Liver (tissue), 8 donors: ENCODE measurements at regions not wholly inside any gene's neighbourhood (a gene's known extent, or its start where the extent isn't known, plus 50 kb on each side); places are given as distances from the start of the nearest gene placed in this dataset.

Source experiments
- DNase-seq: peaks from one replicate; pipeline ENCODE4 v3.0.0-alpha.2; 2017; ENCODE audit warnings: low spot score
- H3K27ac ChIP-seq, 2 donors: one replicate each; pipeline ENCODE4 v1.7.0; 2013; ENCODE audit warnings: inconsistent platforms in 2 of 2, low read length in 2 of 2, control low read depth in 1 of 2, low read depth in 1 of 2, mild to moderate bottlenecking in 1 of 2
- H3K27me3 ChIP-seq, 4 donors: one replicate each; pipeline versions ENCODE4 v1.6.1 to v1.7.0; 2013; ENCODE audit warnings: low read length in 3 of 4, inconsistent platforms in 1 of 4, mild to moderate bottlenecking in 1 of 4, moderate library complexity in 1 of 4; ENCODE audit not compliant: control insufficient read depth in 4 of 4, insufficient read depth in 4 of 4
- H3K36me3 ChIP-seq, 4 donors: one replicate each; pipeline versions ENCODE4 v1.6.1 to v1.7.0; 2013; ENCODE audit warnings: low read length in 3 of 4, mild to moderate bottlenecking in 3 of 4, low read depth in 1 of 4, moderate library complexity in 1 of 4; ENCODE audit not compliant: control insufficient read depth in 4 of 4, insufficient read depth in 3 of 4
- H3K4me1 ChIP-seq, 4 donors: one replicate each; pipeline versions ENCODE4 v1.6.1 to v1.7.0; 2013; ENCODE audit warnings: low read length in 3 of 4, mild to moderate bottlenecking in 3 of 4, moderate library complexity in 1 of 4; ENCODE audit not compliant: control insufficient read depth in 4 of 4, insufficient read depth in 4 of 4
- H3K4me3 ChIP-seq, 3 donors: one replicate each; pipeline versions ENCODE4 v1.6.1 to v1.7.0; 2013; ENCODE audit warnings: low read length in 3 of 3, control low read depth in 1 of 3, low read depth in 1 of 3, mild to moderate bottlenecking in 1 of 3
- H3K9ac ChIP-seq, 2 donors: one replicate each; pipeline ENCODE4 v1.7.0; 2013; ENCODE audit warnings: low read length in 2 of 2, mild to moderate bottlenecking in 2 of 2, moderate library complexity in 2 of 2, control low read depth in 1 of 2, low read depth in 1 of 2
- H3K9me3 ChIP-seq, 4 donors: one replicate each; pipeline versions ENCODE4 v1.6.1 to v1.7.0; 2013; ENCODE audit warnings: low read length in 3 of 4; ENCODE audit not compliant: control insufficient read depth in 4 of 4
- EGR1 ChIP-seq, 2 donors: IDR thresholded peaks; 2 replicates each; pipeline ENCODE4 v1.6.1; 2016 to 2018; ENCODE audit warnings: antibody characterized with exemption in 2 of 2, low read depth in 2 of 2
- FOXA1 ChIP-seq: IDR thresholded peaks from 2 replicates; pipeline ENCODE4 v1.6.1; 2016; ENCODE audit warnings: antibody characterized with exemption
- FOXA2 ChIP-seq: IDR thresholded peaks from 2 replicates; pipeline ENCODE4 v1.6.1; 2016; ENCODE audit warnings: antibody characterized with exemption
- GABPA ChIP-seq, 2 donors: IDR thresholded peaks in 1 of 2; conservative IDR thresholded peaks in 1 of 2; 2 replicates each; pipeline ENCODE4 v1.6.1; 2016; ENCODE audit warnings: antibody characterized with exemption in 2 of 2, mild to moderate bottlenecking in 1 of 2, moderate library complexity in 1 of 2
- HNF4G ChIP-seq: IDR thresholded peaks from 2 replicates; pipeline ENCODE4 v1.6.1; 2016; ENCODE audit warnings: antibody characterized with exemption
- JUND ChIP-seq, 2 donors: IDR thresholded peaks; 2 replicates each; pipeline ENCODE4 v1.6.1; 2016; ENCODE audit warnings: antibody characterized with exemption in 2 of 2
- NR2F2 ChIP-seq: IDR thresholded peaks from 2 replicates; pipeline ENCODE4 v1.6.1; 2016; ENCODE audit warnings: antibody characterized with exemption
- RAD21 ChIP-seq, 2 donors: IDR thresholded peaks; 2 replicates each; pipeline ENCODE4 v1.6.1; 2016; ENCODE audit warnings: antibody characterized with exemption in 2 of 2, mild to moderate bottlenecking in 2 of 2
- SP1 ChIP-seq: IDR thresholded peaks from 2 replicates; pipeline ENCODE4 v1.6.1; 2018; ENCODE audit warnings: antibody characterized with exemption, mild to moderate bottlenecking
- TAF1 ChIP-seq: conservative IDR thresholded peaks from 2 replicates; pipeline ENCODE4 v1.6.1; 2016; ENCODE audit warnings: antibody characterized with exemption, mild to moderate bottlenecking
- YY1 ChIP-seq: IDR thresholded peaks from 2 replicates; pipeline ENCODE4 v1.6.1; 2016; ENCODE audit warnings: antibody characterized with exemption, mild to moderate bottlenecking
- ZBTB33 ChIP-seq: IDR thresholded peaks from 2 replicates; pipeline ENCODE4 v1.6.1; 2016; ENCODE audit warnings: antibody characterized with exemption
- WGBS: extraction: QIAGEN DNeasy Blood & Tissue Kit; methylation state at CpG from one replicate; pipeline ENCODE4 v1.1.7; 2013; 5-methylcytosine and 5-hydroxymethylcytosine counted together
- TF ChIP-seq, protein P1 (sequence below): IDR thresholded peaks from 2 replicates; pipeline ENCODE4 v1.6.1; 2016; ENCODE audit warnings: antibody characterized with exemption
- TF ChIP-seq, protein P2 (sequence below): IDR thresholded peaks from 2 replicates; pipeline ENCODE4 v1.6.1; 2016; ENCODE audit warnings: antibody characterized with exemption
- TF ChIP-seq, protein P3 (sequence below): fragments of 150-350 bp; IDR thresholded peaks from 2 replicates; pipeline ENCODE4 v1.5.1; 2017; ENCODE audit warnings: improper control_type of control experiment, low read depth, low read length; ENCODE audit not compliant: missing input control
- donor health status: healthy.
- donor health status: healthy.
- donor health status: healthy.
- donor health status: healthy.
- donor health status: healthy.

DNA sequence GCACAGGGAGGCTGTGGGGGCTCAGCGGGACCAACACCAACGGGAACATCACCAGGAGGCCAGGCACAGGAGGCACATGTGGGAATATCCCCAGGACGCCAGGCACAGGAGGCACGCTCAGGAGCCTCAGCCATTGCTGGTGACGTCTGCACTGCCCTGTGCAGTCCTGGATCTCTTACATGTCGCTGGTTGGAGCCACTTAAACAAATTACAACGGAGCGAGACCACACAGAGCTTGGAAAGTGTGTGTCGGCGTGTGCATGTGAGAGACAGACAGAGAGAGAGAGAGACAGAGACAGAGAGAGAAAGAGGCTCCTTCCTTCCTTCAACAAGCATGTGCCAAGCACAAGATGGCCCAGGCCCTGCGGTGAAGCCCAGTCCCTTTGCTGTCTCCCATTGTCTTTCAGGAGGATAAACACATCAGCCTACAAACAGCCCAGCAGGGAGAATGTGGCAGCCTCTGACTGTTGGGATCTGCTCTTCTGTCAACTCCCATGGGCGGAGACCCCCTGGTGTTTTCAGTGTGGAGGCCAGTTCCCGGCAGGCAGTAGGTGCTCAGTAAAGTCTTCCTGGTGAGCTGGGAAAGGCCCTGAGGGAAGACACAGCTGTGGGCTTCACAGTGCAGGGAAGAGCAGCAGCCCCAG lies 112.7 kb upstream of the THBS2 start:
- 88% methylated on average over 13 of the region's 13 CpGs for WGBS
- Histone ChIP-seq H3K9me3 (no peaks in the 10 kb centered on the region), H3K4me1 (no peaks in the 10 kb centered on the region), H3K4me3 (no peak overlapping the region), H3K27ac (no peak overlapping the region), H3K27me3 (no peaks in the 10 kb centered on the region), H3K36me3 (no peaks in the 10 kb centered on the region), H3K9ac (no peak overlapping the region)
- no peak for DNase-seq
- TF ChIP-seq HNF4G: no peak
- no peak for TF ChIP-seq JUND (IDR thresholded peaks at IDR 0.05)
- no peak for TF ChIP-seq FOXA1
- no peak for TF ChIP-seq RAD21 (IDR thresholded peaks at IDR 0.05)
- no peak for TF ChIP-seq ZBTB33
- TF ChIP-seq SP1: no peak
- TF ChIP-seq, protein P1, sequence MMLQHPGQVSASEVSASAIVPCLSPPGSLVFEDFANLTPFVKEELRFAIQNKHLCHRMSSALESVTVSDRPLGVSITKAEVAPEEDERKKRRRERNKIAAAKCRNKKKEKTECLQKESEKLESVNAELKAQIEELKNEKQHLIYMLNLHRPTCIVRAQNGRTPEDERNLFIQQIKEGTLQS: no peak
- no peak for TF ChIP-seq TAF1
- no peak for TF ChIP-seq FOXA2
- TF ChIP-seq, protein P2, sequence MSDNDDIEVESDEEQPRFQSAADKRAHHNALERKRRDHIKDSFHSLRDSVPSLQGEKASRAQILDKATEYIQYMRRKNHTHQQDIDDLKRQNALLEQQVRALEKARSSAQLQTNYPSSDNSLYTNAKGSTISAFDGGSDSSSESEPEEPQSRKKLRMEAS: no peak
- TF ChIP-seq NR2F2: no peak
- TF ChIP-seq, protein P3, sequence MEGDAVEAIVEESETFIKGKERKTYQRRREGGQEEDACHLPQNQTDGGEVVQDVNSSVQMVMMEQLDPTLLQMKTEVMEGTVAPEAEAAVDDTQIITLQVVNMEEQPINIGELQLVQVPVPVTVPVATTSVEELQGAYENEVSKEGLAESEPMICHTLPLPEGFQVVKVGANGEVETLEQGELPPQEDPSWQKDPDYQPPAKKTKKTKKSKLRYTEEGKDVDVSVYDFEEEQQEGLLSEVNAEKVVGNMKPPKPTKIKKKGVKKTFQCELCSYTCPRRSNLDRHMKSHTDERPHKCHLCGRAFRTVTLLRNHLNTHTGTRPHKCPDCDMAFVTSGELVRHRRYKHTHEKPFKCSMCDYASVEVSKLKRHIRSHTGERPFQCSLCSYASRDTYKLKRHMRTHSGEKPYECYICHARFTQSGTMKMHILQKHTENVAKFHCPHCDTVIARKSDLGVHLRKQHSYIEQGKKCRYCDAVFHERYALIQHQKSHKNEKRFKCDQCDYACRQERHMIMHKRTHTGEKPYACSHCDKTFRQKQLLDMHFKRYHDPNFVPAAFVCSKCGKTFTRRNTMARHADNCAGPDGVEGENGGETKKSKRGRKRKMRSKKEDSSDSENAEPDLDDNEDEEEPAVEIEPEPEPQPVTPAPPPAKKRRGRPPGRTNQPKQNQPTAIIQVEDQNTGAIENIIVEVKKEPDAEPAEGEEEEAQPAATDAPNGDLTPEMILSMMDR: no peak
- TF ChIP-seq EGR1 (IDR thresholded peaks at IDR 0.05; ENCODE audit: low read depth in 2 of 2): no peak
- TF ChIP-seq GABPA (IDR thresholded peaks at IDR 0.05 in 1 of 2, conservative IDR thresholded peaks at IDR 0.05 in 1 of 2): no peak

- Histone ChIP-seq H3K27me3 (no peaks in the 10 kb centered on the region), H3K36me3 (no peaks in the 10 kb centered on the region), H3K4me3 (no peak overlapping the region), H3K4me1 (no peaks in the 10 kb centered on the region), H3K9me3 (no peaks in the 10 kb centered on the region), H3K9ac (no peak overlapping the region), H3K27ac (no peak overlapping the region)
- 81% methylated on average over 13 of the region's 13 CpGs for WGBS
- TF ChIP-seq, protein P1: no peak
- TF ChIP-seq, protein P2: no peak
- no peak for TF ChIP-seq YY1
- no peak for TF ChIP-seq JUND (IDR thresholded peaks at IDR 0.05)
- TF ChIP-seq NR2F2: no peak
- no peak for TF ChIP-seq GABPA (IDR thresholded peaks at IDR 0.05 in 1 of 2, conservative IDR thresholded peaks at IDR 0.05 in 1 of 2)
- no peak for DNase-seq
Measured at GRCh38 chr6:169365567-169366257, 112.1 kb upstream of the THBS2 start.
